GM19239 (cell line): ENCODE measurements at regions not wholly inside any gene's neighbourhood (a gene's known extent, or its start where the extent isn't known, plus 50 kb on each side); places are given as distances from the start of the nearest gene placed in this dataset.

ENCODE experiments used
- DNase-seq: peaks from one replicate; pipeline ENCODE4 v3.0.0; 2011; ENCODE audit warnings: low spot score; ENCODE audit not compliant: insufficient read length
- FAIRE-seq: peaks from 2 replicates; lab custom pipeline; 2011; peaks lifted over from hg19 to GRCh38; lab: Jason Lieb, UNC

GRCh38 chrX:134718105-134718965 lies 60.1 kb upstream of the PLAC1 start:
- peak; percentile 76 for FAIRE-seq
- DNase-seq, result no peak

GRCh38 chrX:134717698-134718097 lies 59.4 kb upstream of the PLAC1 start:
- FAIRE-seq, result no peak
- no peak for DNase-seq

- FAIRE-seq (peak; percentile 26), DNase-seq (no peak)
Measured at GRCh38 chrX:134716620-134717012, 58.3 kb upstream of the PLAC1 start.

DNA sequence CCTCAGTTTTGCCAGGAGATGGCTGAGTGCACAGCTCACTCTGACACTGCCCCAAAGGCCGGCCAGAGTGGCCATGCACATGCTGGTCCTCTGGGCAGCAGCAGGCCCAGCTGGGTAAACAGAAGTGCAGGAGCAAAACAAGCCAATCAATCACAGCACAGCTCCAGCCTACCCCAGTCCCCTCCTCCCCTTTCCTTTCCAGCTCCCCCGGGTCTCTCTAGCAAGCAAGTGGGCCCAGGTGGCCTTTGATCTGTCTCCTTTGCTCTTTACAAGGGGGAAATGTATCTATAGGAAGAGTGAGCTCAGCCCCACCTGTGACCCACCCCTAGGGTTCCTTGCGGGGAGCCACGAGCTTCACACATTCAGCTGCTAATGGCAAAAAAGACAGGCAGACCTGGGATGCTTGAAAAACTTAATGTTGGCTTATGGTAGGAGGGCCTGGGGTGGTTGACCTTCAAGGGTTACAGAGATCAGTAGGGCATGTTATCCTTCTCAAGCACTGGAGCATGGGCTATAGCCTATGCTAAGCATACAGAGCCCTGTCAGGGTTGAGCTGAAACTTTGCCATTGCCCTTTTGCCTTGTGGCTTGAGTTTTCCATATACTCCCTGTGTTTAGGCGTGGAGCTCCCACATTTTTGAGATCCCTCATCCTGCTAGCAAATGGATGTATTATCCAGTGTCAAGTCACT lies 57.8 kb upstream of the PLAC1 start:
- no peak for DNase-seq
- FAIRE-seq, result no peak

DNA sequence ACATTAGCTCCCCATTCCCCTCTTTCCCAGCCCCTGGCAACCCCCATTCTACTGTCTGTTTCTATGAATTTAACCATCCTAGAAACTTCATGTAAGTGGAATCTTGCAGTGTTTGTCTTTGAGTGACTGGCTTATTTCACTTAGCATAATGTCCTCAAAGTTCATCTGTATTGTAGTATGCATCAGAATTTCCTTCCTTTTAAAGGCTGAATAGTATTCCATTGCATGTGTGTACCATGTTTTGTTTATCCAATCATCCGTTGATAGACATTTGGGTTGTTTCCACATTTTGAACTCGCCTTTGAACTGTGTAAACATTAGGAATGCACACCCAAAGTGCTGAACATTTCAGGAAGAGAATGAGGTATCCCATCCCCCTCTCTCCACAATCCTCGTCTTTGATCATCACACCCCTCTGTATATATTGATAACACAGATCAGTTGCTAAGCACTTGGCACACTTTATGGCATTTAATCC lies 56.4 kb upstream of the PLAC1 start:
- DNase-seq (no peak), FAIRE-seq (no peak)

DNA sequence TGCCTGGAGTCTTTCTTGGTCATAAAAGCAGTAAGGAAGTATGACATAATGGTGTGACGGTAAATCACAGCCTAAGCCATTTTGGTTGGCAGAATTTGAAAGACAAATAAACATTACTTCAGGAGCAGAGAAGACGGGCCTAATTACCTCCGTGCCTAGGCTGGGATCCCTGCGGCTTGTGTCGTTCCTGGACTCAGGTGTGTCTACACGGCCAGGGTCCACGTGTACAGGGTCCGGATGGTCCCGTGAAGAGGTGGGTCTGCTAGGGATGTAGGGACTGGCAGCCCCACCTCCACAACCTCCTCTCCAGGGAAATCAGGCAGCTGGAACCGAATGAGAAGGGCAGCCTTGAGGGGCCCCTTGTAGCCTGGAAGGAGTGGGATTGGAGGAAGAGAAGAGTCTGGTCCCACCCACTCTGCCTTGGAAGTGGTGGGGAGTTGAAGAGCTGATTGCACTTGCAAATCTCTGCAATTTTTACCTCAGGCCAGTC lies 55.4 kb upstream of the PLAC1 start:
- FAIRE-seq, result no peak

GRCh38 chrX:134712272-134712671 lies 54.0 kb upstream of the PLAC1 start:
- FAIRE-seq, result no peak
- DNase-seq, result no peak

More for the DNA sequence above, 55.4 kb upstream of the PLAC1 start:
- no peak for DNase-seq

DNA sequence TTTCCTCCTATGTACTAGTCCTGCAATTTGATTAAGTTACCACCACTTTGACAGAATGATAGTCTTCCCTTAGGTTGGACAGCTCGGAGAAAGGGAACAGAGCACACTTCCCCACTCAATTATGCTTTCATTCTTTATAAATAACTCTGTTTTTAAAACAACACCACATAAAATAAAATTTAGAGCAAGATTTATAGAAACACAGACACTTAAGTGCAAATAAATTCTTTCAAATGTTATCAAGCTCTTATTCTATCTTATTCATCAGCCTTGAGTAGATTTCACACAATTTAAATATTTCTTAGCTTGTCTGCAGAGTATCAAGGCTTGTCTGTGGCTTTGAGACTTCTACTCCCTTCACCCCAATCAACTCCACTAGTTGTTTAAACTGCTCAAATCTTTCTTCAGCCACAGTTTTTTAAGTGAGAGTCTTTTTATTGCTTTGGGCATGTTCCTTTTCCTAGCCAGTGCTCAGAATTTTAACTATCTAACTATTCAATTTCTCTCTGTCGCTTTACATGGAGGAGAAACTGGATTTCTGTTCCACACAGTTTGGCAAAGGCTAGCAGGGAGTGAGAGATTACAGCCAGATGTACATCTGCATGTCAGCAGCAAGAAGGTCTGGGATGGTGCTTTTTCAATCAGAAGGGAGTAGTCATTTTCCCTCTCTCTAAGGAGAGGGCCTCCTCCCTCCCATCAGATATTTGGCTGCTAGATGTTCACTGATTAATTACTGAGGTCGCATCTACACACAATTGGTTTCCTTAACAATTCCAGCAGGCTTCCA lies 53.1 kb upstream of the PLAC1 start:
- no peak for DNase-seq
- no peak for FAIRE-seq
